NCI-H226 (cell line): ENCODE measurements at regions not wholly inside any gene's neighbourhood (a gene's known extent, or its start where the extent isn't known, plus 50 kb on each side); places are given as distances from the start of the nearest gene placed in this dataset.
"Not testable (repeated sequence)": the region's sequence is repeated elsewhere in the genome, so short reads cannot be mapped to it uniquely, and the experiment has no call there.

Experiments
- DNase-seq: peaks from one replicate; pipeline ENCODE4 v3.0.0-alpha.2; 2015

- DNase-seq: no peak
Observed at GRCh38 chr5:126044931-126045565, 378.2 kb upstream of the GRAMD2B start.

- no peak for DNase-seq
Observed at GRCh38 chr5:126046318-126046717, 376.9 kb upstream of the GRAMD2B start.

- DNase-seq: no peak
Observed at GRCh38 chr5:126046846-126047571, 376.2 kb upstream of the GRAMD2B start.

- DNase-seq: no peak
Observed at GRCh38 chr5:126052120-126052519, 371.1 kb upstream of the GRAMD2B start.

GRCh38 chr5:126052791-126053190, 370.4 kb upstream of the GRAMD2B start:
- DNase-seq: no peak

GRCh38 chr5:126053630-126054029, 369.6 kb upstream of the GRAMD2B start:
- DNase-seq: no peak

- no peak for DNase-seq
Observed at GRCh38 chr5:126054577-126055347, 368.4 kb upstream of the GRAMD2B start.

GRCh38 chr5:126055348-126055729, 367.9 kb upstream of the GRAMD2B start:
- no peak for DNase-seq

- no peak for DNase-seq
Observed at GRCh38 chr5:126056352-126056751, 366.9 kb upstream of the GRAMD2B start.

- DNase-seq: no peak
Observed at GRCh38 chr5:126056851-126057622, 366.2 kb upstream of the GRAMD2B start.

- not testable (repeated sequence) for DNase-seq
Observed at GRCh38 chr5:126058392-126058791, 364.8 kb upstream of the GRAMD2B start.

- DNase-seq: no peak
Observed at GRCh38 chr5:126062398-126063221, 360.6 kb upstream of the GRAMD2B start.

- DNase-seq: no peak
Observed at GRCh38 chr5:126065061-126065460, 358.1 kb upstream of the GRAMD2B start.

- DNase-seq: no peak
Observed at GRCh38 chr5:126066836-126067235, 356.4 kb upstream of the GRAMD2B start.

GRCh38 chr5:126067404-126067803, 355.8 kb upstream of the GRAMD2B start:
- no peak for DNase-seq

- DNase-seq: no peak
Observed at GRCh38 chr5:126069329-126069728, 353.9 kb upstream of the GRAMD2B start.

GRCh38 chr5:126070481-126070880, 352.7 kb upstream of the GRAMD2B start:
- DNase-seq: no peak

- DNase-seq: no peak
Observed at GRCh38 chr5:126074538-126074937, 348.7 kb upstream of the GRAMD2B start.

- no peak for DNase-seq
Observed at GRCh38 chr5:126079266-126079665, 343.9 kb upstream of the GRAMD2B start.

- DNase-seq: no peak
Observed at GRCh38 chr5:126081209-126081608, 342.0 kb upstream of the GRAMD2B start.

- no peak for DNase-seq
Observed at GRCh38 chr5:126093041-126093440, 330.2 kb upstream of the GRAMD2B start.

- DNase-seq: no peak
Observed at GRCh38 chr5:126093718-126094117, 329.5 kb upstream of the GRAMD2B start.
